Loucy (cell line): ENCODE measurements at regions not wholly inside any gene's neighbourhood (a gene's known extent, or its start where the extent isn't known, plus 50 kb on each side); places are given as distances from the start of the nearest gene placed in this dataset.

Experiments used
- H2AFZ ChIP-seq: fragments of 200-600 bp; sonication (generic); 2 replicates; pipeline ENCODE4 v1.6.0; 2016; ENCODE audit warnings: antibody characterized with exemption, mild to moderate bottlenecking, low read length, moderate library complexity
- H3F3A ChIP-seq: fragments of 200-600 bp; 2 replicates; pipeline ENCODE4 v1.6.0; 2016; ENCODE audit warnings: antibody characterized with exemption, low read depth, mild to moderate bottlenecking
- H3K27me3 ChIP-seq: fragments of 200-600 bp; sonication (generic); 2 replicates; pipeline ENCODE4 v1.6.1; 2014; ENCODE audit warnings: low read length, mild to moderate bottlenecking; ENCODE audit not compliant: insufficient read depth, poor library complexity, severe bottlenecking
- H3K36me3 ChIP-seq: fragments of 200-600 bp; sonication (generic); 2 replicates; pipeline ENCODE4 v1.6.1; 2016; ENCODE audit warnings: low read length; ENCODE audit not compliant: insufficient read depth
- H3K4me1 ChIP-seq: fragments of 200-600 bp; sonication (generic); 2 replicates; pipeline ENCODE4 v1.5.1; 2014; ENCODE audit warnings: low read length, mild to moderate bottlenecking; ENCODE audit not compliant: insufficient read depth, poor library complexity, severe bottlenecking
- H3K4me2 ChIP-seq: fragments of 200-600 bp; sonication (generic); 2 replicates; pipeline ENCODE4 v1.6.0; 2014; ENCODE audit warnings: antibody characterized with exemption, low read length, low read depth, mild to moderate bottlenecking; ENCODE audit not compliant: poor library complexity, severe bottlenecking
- H3K4me3 ChIP-seq: fragments of 200-600 bp; sonication (generic); 2 replicates; pipeline ENCODE4 v1.5.1; 2014; ENCODE audit warnings: low read length, mild to moderate bottlenecking, mixed read lengths; ENCODE audit not compliant: poor library complexity, severe bottlenecking
- H3K79me2 ChIP-seq: fragments of 200-600 bp; sonication (generic); 2 replicates; pipeline ENCODE4 v1.6.1; 2014; ENCODE audit warnings: low read length; ENCODE audit not compliant: insufficient read depth
- H3K9ac ChIP-seq: fragments of 200-600 bp; sonication (generic); 2 replicates; pipeline ENCODE4 v1.6.0; 2014; ENCODE audit warnings: mild to moderate bottlenecking, low read depth, low read length, moderate library complexity; ENCODE audit not compliant: poor library complexity, severe bottlenecking
- H3K9me2 ChIP-seq: fragments of 200-600 bp; sonication (generic); replicated peaks from 2 replicates; pipeline ENCODE4 v1.6.1; 2016; ENCODE audit warnings: low read depth, low read length, mixed read lengths
- H3K9me3 ChIP-seq: fragments of 200-600 bp; sonication (generic); 2 replicates; pipeline ENCODE4 v1.6.1; 2014; ENCODE audit warnings: mild to moderate bottlenecking, antibody characterized with exemption, low read length, low read depth; ENCODE audit not compliant: insufficient read depth
- H4K20me1 ChIP-seq: fragments of 200-600 bp; sonication (generic); 2 replicates; pipeline ENCODE4 v1.6.0; 2014; ENCODE audit warnings: antibody characterized with exemption, low read length, mild to moderate bottlenecking; ENCODE audit not compliant: insufficient read depth, poor library complexity, severe bottlenecking
- CTCF ChIP-seq: fragments of 200-600 bp; sonication (generic); conservative IDR thresholded peaks from 2 replicates; pipeline ENCODE4 v1.5.1; 2014; ENCODE audit warnings: mild to moderate bottlenecking, antibody characterized with exemption, low read length
- EZH2phosphoT487 ChIP-seq: fragments of 200-600 bp; IDR thresholded peaks from 2 replicates; pipeline ENCODE4 v1.6.1; 2018; ENCODE audit warnings: antibody characterized with exemption, mild to moderate bottlenecking, moderate library complexity, borderline replicate concordance

GRCh38 chr6:140202964-140203515 is 828.6 kb upstream of the CITED2 start:
- no peaks in the 10 kb centered on the region for H3K9me2 ChIP-seq
- no peaks in the 10 kb centered on the region for H3K9me3 ChIP-seq
- H4K20me1 ChIP-seq, result no peaks in the 10 kb centered on the region
- H3K79me2 ChIP-seq, result no peaks in the 10 kb centered on the region
- no peak overlapping the region for H2AFZ ChIP-seq
- no peaks in the 10 kb centered on the region for H3K36me3 ChIP-seq
- no peak overlapping the region for H3K4me2 ChIP-seq
- H3K9ac ChIP-seq, result no peak overlapping the region
- no peaks in the 10 kb centered on the region for H3K27me3 ChIP-seq
- no peaks in the 10 kb centered on the region for H3F3A ChIP-seq
- H3K4me3 ChIP-seq, result no peak overlapping the region
- TF ChIP-seq EZH2phosphoT487 (no peak), CTCF (no peak)
- no peaks in the 10 kb centered on the region for H3K4me1 ChIP-seq

- Histone ChIP-seq H3K4me3 (no peak overlapping the region), H3K9ac (no peak overlapping the region), H3K27me3 (no peaks in the 10 kb centered on the region), H3F3A (no peaks in the 10 kb centered on the region), H4K20me1 (no peaks in the 10 kb centered on the region), H3K9me2 (no peaks in the 10 kb centered on the region), H3K79me2 (no peaks in the 10 kb centered on the region), H3K4me1 (no peaks in the 10 kb centered on the region), H3K9me3 (no peaks in the 10 kb centered on the region), H2AFZ (no peak overlapping the region), H3K36me3 (no peaks in the 10 kb centered on the region), H3K4me2 (no peak overlapping the region)
- TF ChIP-seq EZH2phosphoT487 (no peak), CTCF (no peak)
Observed at GRCh38 chr6:140201787-140202458, 827.5 kb upstream of the CITED2 start.

- no peak overlapping the region for H3K4me3 ChIP-seq
- no peaks in the 10 kb centered on the region for H4K20me1 ChIP-seq
- TF ChIP-seq CTCF, result no peak
- TF ChIP-seq EZH2phosphoT487, result no peak
- 0 out of 2 replicates have a peak, but pooled peaks cover 3% of the 10 kb centered on the region for H3K9me3 ChIP-seq
- H2AFZ ChIP-seq, result no peak overlapping the region
- no peaks in the 10 kb centered on the region for H3K27me3 ChIP-seq
- H3F3A ChIP-seq, result no peaks in the 10 kb centered on the region
- H3K9ac ChIP-seq, result no peak overlapping the region
- H3K9me2 ChIP-seq, result no peaks in the 10 kb centered on the region
- H3K4me2 ChIP-seq, result no peak overlapping the region
- H3K4me1 ChIP-seq, result no peaks in the 10 kb centered on the region
- no peaks in the 10 kb centered on the region for H3K79me2 ChIP-seq
- H3K36me3 ChIP-seq, result no peaks in the 10 kb centered on the region
Observed at GRCh38 chr6:140193269-140193668, 818.8 kb upstream of the CITED2 start.
